ENCODE measurements at regions not wholly inside any gene's neighbourhood (a gene's known extent, or its start where the extent isn't known, plus 50 kb on each side); places are given as distances from the start of the nearest gene placed in this dataset.
A peak's percentile ranks its signal among the peaks of the same experiment; 100 is the strongest.

GRCh38 chr1:87673309-87673708 is 344.6 kb downstream of the LMO4 start:
- no peak for TF ChIP-seq CTCF (IDR thresholded peaks at IDR 0.05; ENCODE audit: unreplicated experiment in 3 of 3)
- Mint-ChIP-seq H3K4me1 (peaks cover 12% of the 10 kb centered on the region), H3K27ac (peak overlapping the region in 1 of 3 experiments; percentile 10), H3K4me3 (no peak overlapping the region), H3K36me3 (ENCODE audit: low read depth) (no peaks in the 10 kb centered on the region), H3K27me3 (ENCODE audit: low read depth) (no peaks in the 10 kb centered on the region), H3K9me3 (no peaks in the 10 kb centered on the region)

DNA sequence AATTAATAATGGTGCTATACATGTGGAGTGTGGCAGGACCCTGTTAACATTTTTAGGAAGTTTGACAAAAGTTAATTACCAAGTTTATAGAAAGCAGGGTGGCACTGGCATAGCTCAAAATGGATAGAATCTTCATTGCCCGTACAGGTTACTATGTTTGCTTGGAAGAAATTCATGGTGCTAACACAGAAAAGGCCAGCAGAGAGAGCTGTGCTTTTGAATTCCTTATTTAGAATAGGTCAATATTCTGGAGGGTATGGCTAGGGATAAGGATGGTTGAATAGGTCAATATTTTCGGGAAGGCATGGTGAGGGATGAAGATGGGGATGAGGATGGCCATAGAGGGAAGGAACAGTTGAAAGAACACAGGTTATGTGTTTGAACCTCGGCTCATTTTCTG is 345.1 kb downstream of the LMO4 start:
- TF ChIP-seq CTCF (IDR thresholded peaks at IDR 0.05; ENCODE audit: unreplicated experiment in 3 of 3) = no peak
- H3K4me3 Mint-ChIP-seq = no peak overlapping the region
- H3K9me3 Mint-ChIP-seq = no peaks in the 10 kb centered on the region
- H3K27ac Mint-ChIP-seq = peak overlapping the region in 1 of 3 experiments; percentile 10
- H3K36me3 Mint-ChIP-seq (ENCODE audit: low read depth) = no peaks in the 10 kb centered on the region
- H3K27me3 Mint-ChIP-seq (ENCODE audit: low read depth) = no peaks in the 10 kb centered on the region
- H3K4me1 Mint-ChIP-seq = peaks cover 12% of the 10 kb centered on the region

DNA sequence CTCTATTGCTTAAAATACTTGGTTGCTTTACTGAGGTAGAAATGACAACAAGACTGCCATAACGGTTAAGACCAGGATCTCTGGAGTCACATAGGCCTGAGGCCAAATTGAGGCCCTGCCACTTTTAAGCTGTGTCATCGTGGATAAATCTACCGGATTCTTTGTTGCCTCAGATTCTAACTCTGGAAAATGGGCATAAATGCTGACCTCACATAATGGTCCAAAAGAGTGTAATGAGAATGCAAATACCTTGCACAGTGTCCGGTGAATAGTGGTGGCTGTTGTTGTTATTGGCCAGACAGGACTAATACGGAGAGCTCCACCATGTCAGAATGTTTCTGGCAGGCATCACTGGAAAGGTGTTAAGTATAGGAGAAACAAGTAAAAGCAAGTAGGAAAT is 346.1 kb downstream of the LMO4 start:
- no peaks in the 10 kb centered on the region for H3K27me3 Mint-ChIP-seq (ENCODE audit: low read depth)
- peaks cover 12% of the 10 kb centered on the region for H3K4me1 Mint-ChIP-seq
- H3K4me3 Mint-ChIP-seq = no peak overlapping the region
- no peak for TF ChIP-seq CTCF (IDR thresholded peaks at IDR 0.05; ENCODE audit: unreplicated experiment in 3 of 3)
- no peak overlapping the region for H3K27ac Mint-ChIP-seq
- H3K9me3 Mint-ChIP-seq = no peaks in the 10 kb centered on the region
- no peaks in the 10 kb centered on the region for H3K36me3 Mint-ChIP-seq (ENCODE audit: low read depth)

DNA sequence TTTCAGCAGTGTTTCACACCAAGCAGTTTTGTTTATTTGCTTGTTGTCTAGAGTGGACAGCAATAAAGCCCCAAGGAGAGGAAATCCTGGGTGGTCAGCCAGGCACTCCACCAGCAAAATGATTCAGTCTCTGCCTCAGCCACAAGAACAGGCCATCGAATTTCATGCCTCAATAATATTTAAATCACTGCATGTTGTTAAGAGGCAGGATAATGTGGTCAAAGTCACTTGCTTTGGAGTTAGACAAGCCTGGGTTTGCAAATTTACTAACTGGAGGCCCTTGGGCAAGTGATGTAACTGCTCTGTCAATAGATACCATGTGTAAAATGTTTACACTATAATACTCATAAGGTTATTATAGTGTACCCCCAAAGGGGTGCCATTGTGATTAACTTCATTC is 349.6 kb downstream of the LMO4 start:
- Mint-ChIP-seq H3K36me3 (ENCODE audit: low read depth) (no peaks in the 10 kb centered on the region), H3K4me3 (no peak overlapping the region), H3K9me3 (no peaks in the 10 kb centered on the region), H3K27ac (peak overlapping the region in 1 of 3 experiments; percentile 52), H3K4me1 (peaks cover 13% of the 10 kb centered on the region), H3K27me3 (ENCODE audit: low read depth) (no peaks in the 10 kb centered on the region)
- TF ChIP-seq CTCF (IDR thresholded peaks at IDR 0.05; ENCODE audit: unreplicated experiment in 3 of 3) = no peak

- H3K4me3 Mint-ChIP-seq = no peak overlapping the region
- no peaks in the 10 kb centered on the region for H3K9me3 Mint-ChIP-seq
- no peak for TF ChIP-seq CTCF (IDR thresholded peaks at IDR 0.05; ENCODE audit: unreplicated experiment in 3 of 3)
- no peak overlapping the region for H3K27ac Mint-ChIP-seq
- H3K36me3 Mint-ChIP-seq (ENCODE audit: low read depth) = no peaks in the 10 kb centered on the region
- peaks cover 41% of the 10 kb centered on the region for H3K4me1 Mint-ChIP-seq
- H3K27me3 Mint-ChIP-seq (ENCODE audit: low read depth) = no peaks in the 10 kb centered on the region
These were observed 353.9 kb downstream of the LMO4 start for GRCh38 chr1:87682565-87682964.

GRCh38 chr1:87683196-87683956 is 354.7 kb downstream of the LMO4 start:
- Mint-ChIP-seq H3K36me3 (ENCODE audit: low read depth) (no peaks in the 10 kb centered on the region), H3K4me3 (peak overlapping the region; percentile 41 to 80 (median 76)), H3K27me3 (ENCODE audit: low read depth) (no peaks in the 10 kb centered on the region), H3K4me1 (peaks cover 41% of the 10 kb centered on the region), H3K9me3 (no peaks in the 10 kb centered on the region), H3K27ac (peak overlapping the region; percentile 86 to 99 (median 95))
- TF ChIP-seq CTCF (IDR thresholded peaks at IDR 0.05; ENCODE audit: unreplicated experiment in 3 of 3) = no peak

All from nephron (organoid).